NCI-H1092 (cell line): ENCODE measurements at regions not wholly inside any gene's neighbourhood (a gene's known extent, or its start where the extent isn't known, plus 50 kb on each side); places are given as distances from the start of the nearest gene placed in this dataset.
A peak's percentile ranks its signal among the peaks of the same experiment; 100 is the strongest.

ENCODE experiments used
- DNase-seq: peaks from one replicate; lab custom pipeline; 2025; lab: John Stamatoyannopoulos, UW

GRCh38 chr13:111537115-111537728 is 216.8 kb downstream of the TEX29 start:
- DNase-seq, result peak; percentile 22

GRCh38 chr13:111537843-111538499 is 217.5 kb downstream of the TEX29 start:
- DNase-seq, result no peak

- DNase-seq, result no peak
Measured at GRCh38 chr13:111539252-111539651, 218.8 kb downstream of the TEX29 start.

DNA sequence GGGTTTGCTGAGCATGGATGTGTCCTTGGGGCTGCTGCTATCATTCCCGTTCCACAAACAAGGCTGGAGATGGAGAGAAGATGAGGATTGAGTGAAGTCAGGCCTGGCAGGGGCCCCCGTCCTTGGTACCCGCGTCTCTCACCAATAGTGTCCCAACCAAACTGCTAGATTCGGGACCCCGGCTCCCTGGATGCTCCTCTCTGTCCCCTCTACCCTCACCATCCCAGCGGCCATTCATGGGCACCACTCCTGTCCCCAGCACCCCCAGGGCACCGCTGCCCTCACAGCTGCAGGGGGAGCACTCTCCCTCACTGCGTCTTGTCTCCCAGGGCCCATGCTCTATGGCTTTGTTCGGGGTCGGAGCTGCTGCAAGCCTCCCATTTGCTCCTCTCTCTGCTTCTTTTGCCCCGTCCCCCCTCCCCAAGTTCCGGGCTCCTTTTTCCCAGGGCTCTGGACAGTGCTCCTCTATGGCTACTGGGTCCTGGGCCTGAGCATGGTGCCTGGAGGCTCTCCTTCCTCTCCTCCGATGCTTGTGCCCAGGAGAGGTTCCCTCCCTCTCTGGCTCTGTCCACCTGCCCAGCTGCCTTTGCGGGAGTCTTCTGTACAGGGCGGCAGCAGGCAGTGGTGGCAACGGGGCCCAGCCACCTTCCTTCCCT is 219.5 kb downstream of the TEX29 start:
- peak; percentile 9 for DNase-seq

GRCh38 chr13:111540486-111540885 is 220.0 kb downstream of the TEX29 start:
- DNase-seq, result no peak

DNA sequence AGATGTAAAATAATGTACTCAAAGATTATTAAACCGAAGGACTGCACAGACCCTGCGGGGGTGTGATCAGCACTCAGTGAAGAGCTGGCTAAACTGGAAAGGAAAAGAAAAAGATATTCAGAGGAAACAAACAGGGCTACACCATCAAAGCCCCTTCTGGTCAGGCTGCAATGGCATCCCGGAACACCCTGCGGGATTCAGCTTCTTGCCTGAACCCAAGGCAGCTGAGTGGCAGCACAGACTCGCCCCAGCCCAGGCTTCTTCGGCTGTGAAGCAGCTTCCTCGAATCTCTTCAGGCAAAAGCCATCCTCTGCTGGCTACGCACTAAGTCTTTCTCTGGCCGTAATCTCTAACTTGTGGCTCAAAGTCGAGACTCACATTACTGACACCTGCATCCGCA is 220.9 kb downstream of the TEX29 start:
- DNase-seq, result no peak

GRCh38 chr13:111541752-111542529 is 221.5 kb downstream of the TEX29 start:
- DNase-seq, result no peak

DNA sequence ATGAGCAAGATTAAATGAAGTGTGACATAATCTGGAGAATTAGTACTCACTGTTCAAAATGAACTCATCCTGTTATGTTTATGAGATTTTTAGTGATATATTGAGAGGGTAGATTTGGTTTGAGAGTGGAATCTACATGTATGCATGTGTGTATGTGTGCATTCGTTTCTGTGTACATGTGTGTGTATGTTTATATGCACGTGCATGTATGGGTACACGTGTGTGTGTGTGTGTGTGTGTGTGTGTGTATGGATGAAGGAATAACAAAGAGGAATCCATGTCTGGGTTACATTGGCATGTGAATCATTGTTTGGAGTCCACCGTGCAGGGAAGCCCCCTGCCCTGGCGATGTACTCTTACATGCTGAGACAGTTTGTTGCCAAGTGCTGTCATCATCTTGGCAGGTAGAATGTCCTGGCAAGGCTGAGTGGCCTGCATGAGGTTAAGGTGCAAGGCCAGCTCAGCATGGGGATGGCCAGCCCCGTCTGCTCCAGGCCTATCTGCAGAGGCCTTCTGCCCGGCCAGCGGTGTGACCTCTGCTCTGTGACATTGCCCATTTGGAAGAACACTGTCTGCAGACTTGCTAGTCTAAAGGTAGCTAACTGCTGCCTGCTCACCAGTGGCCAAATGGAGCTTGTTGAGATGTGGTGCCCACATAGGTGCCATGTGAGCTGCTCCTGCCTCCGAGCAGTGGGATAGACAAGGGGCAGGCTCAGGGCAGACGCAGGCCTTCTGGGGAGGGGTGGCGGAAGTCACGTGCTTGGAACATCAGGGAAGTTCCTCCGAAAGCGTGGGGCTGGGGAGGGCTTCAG is 222.3 kb downstream of the TEX29 start:
- DNase-seq, result no peak

- DNase-seq, result no peak
Measured at GRCh38 chr13:111546921-111547675, 226.7 kb downstream of the TEX29 start.

DNA sequence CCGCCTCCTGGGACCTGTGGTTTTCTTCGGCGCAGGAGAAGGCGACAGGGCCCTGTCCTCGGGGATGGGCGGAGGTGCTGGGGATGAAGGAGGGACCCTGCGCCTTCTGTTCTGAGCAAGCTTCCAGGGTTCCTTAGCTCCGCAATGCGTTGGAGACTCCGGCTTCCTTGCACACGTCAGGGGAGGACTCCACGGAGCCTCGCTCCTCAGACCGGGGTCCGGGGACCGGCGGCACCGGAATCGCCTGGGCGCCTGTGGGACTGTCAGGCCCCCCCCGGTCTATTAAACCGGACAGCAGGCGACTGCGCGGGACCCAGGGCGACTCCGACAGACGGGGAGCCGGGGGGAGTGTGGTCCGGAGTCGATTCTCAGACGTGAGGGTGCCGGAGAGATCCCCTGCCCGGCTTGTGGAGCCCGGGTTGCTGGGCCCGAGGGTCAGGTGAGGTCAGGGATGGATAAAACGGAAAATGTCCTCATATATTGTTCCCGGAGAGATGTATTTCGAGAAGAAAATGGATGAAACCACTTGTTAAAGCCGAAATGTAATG is 227.4 kb downstream of the TEX29 start:
- DNase-seq, result no peak

DNA sequence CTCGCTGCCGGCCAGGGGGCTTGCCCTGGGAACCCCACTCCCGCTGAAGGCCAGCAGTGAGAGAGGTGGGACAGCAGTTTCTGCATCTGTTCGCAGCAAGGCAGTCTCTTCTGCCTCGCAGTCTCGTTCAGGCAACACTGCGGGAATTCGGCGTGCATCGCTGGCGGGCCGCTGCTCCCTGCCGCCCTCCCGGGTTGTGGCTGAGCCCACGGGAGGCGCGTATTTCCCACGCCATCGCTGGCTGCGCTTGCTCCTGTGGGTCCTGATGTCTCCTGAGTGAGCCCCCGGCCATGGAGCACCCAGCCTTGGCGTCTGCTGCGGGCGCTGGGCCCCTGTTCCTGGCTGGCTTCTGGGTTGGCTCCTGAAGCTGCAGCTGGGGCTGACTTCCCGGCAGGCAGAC is 227.9 kb downstream of the TEX29 start:
- DNase-seq, result no peak

- DNase-seq, result no peak
Measured at GRCh38 chr13:111548805-111549204, 228.4 kb downstream of the TEX29 start.

- no peak for DNase-seq
Measured at GRCh38 chr13:111549464-111549863, 229.0 kb downstream of the TEX29 start.

- no peak for DNase-seq
Measured at GRCh38 chr13:111550062-111550461, 229.6 kb downstream of the TEX29 start.

GRCh38 chr13:111551204-111551820 is 230.9 kb downstream of the TEX29 start:
- no peak for DNase-seq

DNA sequence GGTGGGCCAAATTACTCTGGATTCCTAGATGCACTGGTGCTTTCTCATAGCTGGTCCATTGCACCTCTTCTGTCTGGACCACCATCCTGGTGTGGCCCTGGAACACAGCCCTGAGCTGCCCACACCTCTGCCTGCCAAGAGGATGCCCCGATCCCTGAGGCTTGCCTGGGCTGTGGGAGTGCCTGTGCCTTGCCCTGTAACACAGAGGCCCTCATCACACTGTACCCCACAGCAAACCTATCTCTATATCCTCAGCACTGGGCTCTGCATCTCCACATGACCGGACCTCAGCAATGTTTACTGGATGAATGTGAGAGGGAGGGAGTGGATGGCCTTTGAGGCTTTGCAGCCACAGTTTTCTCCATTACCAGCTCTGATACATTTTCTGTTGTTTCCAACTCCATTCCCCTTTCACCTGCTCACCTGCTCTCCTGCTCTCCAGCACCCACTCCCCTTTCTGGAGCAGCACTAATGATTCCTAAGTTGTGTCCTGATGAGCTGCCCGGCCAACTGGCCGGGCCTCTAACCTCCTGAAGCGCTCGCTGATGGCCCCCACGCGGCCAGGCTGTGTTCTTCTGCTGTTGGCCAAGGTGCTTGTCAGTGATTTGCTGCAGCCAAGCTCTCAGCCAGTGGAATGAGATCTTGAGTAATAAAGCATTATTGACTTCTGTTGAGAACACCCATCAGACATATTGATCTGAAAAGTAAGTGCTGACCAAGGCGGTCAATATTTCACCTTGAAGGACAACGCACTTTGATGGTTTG is 232.6 kb downstream of the TEX29 start:
- DNase-seq, result no peak

- no peak for DNase-seq
Measured at GRCh38 chr13:111554539-111555267, 234.3 kb downstream of the TEX29 start.

DNA sequence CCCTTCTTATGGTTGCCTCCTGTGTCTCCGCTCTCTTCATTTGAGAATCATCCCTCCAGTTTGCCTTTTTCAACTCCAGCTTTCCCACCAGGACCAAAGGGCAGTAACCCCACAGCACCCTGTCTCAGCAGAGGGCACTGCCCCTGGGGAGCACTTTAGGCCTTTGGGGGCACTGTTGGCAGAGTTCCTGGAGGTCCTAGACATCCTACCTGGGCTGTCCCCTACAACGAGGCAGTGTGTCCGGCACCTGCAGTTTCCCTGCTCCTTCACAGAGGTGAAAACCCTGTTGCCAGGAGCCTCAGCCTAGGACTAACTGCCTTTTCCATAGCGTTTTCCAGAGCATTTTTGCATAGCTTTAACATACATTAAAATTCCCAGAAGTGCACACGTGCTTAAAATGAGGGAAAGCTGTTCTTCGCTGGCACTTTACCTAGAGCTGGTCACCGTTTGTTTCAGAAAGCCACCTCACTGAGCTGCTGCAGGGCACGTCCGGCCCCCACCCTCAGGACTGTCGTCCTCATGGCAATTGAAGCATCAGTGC is 234.9 kb downstream of the TEX29 start:
- DNase-seq, result no peak

DNA sequence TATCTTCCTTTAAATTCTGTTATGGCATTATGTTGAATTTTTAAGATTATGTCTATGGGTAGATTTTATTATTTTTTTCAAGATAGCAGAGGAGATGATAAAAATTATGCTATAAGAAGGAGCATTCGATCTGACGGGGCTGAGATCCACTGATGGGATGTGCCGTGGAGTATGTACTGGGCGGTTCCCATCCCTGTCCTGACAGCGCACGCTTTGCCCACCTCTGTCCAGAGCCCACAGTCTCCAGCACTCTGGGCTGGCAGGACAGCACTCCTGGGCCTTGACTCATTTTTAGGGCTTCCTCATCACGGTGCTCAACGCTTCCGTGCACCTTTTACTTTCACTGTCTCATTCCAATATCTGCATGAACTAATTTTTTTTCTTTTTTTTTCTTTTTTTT is 235.5 kb downstream of the TEX29 start:
- DNase-seq, result no peak
